OCI-LY1 (cell line): ENCODE measurements at regions not wholly inside any gene's neighbourhood (a gene's known extent, or its start where the extent isn't known, plus 50 kb on each side); places are given as distances from the start of the nearest gene placed in this dataset.

ENCODE experiments used
- H2AFZ ChIP-seq: fragments of 200-600 bp; sonication (generic), shearing (Covaris generic); 2 replicates; pipeline ENCODE4 v1.6.0; 2014; ENCODE audit warnings: antibody characterized with exemption, mild to moderate bottlenecking, low read length
- H3F3A ChIP-seq: fragments of 200-600 bp; sonication (generic), shearing (Covaris generic); 2 replicates; pipeline ENCODE4 v1.6.0; 2014; ENCODE audit warnings: mild to moderate bottlenecking, antibody characterized with exemption, low read length, moderate library complexity; ENCODE audit not compliant: insufficient read depth
- H3K27ac ChIP-seq: fragments of 200-600 bp; sonication (generic); 2 replicates; pipeline ENCODE4 v1.5.1; 2014; ENCODE audit warnings: low read length, mixed run types, mild to moderate bottlenecking, low read depth; ENCODE audit not compliant: poor library complexity, severe bottlenecking
- H3K27me3 ChIP-seq: fragments of 200-600 bp; sonication (generic); 2 replicates; pipeline ENCODE4 v1.6.0; 2014; ENCODE audit warnings: antibody characterized with exemption, mild to moderate bottlenecking, low read length, moderate library complexity; ENCODE audit not compliant: insufficient read depth
- H3K36me3 ChIP-seq: fragments of 200-600 bp; sonication (generic); 2 replicates; pipeline ENCODE4 v1.6.1; 2014; ENCODE audit warnings: mild to moderate bottlenecking, antibody characterized with exemption, low read length, moderate library complexity, mixed read lengths; ENCODE audit not compliant: insufficient read depth
- H3K4me1 ChIP-seq: fragments of 200-600 bp; sonication (generic); 2 replicates; pipeline ENCODE4 v1.5.1; 2014; ENCODE audit warnings: mild to moderate bottlenecking, low read length, moderate library complexity; ENCODE audit not compliant: insufficient read depth, severe bottlenecking
- H3K4me2 ChIP-seq: fragments of 200-600 bp; sonication (generic), shearing (Covaris generic); 2 replicates; pipeline ENCODE4 v1.6.1; 2014; ENCODE audit warnings: low read length
- H3K4me3 ChIP-seq: fragments of 200-600 bp; sonication (generic); 2 replicates; pipeline ENCODE4 v1.5.1; 2014; ENCODE audit warnings: low read length, low read depth, mild to moderate bottlenecking, mixed read lengths; ENCODE audit not compliant: poor library complexity, severe bottlenecking
- H3K79me2 ChIP-seq: fragments of 200-600 bp; shearing (Covaris generic); 2 replicates; pipeline ENCODE4 v1.6.1; 2016; ENCODE audit warnings: mixed run types, low read length, mixed read lengths; ENCODE audit not compliant: insufficient read depth
- H3K9ac ChIP-seq: fragments of 200-600 bp; sonication (generic), shearing (Covaris generic); 2 replicates; pipeline ENCODE4 v1.6.1; 2014; ENCODE audit warnings: mild to moderate bottlenecking, low read length, mixed read lengths
- H3K9me2 ChIP-seq: fragments of 200-600 bp; sonication (generic), shearing (Covaris generic); 2 replicates; pipeline ENCODE4 v1.6.1; 2014; ENCODE audit warnings: low read depth, mild to moderate bottlenecking, low read length, mixed read lengths
- H3K9me3 ChIP-seq: fragments of 200-600 bp; shearing (Covaris generic); 2 replicates; pipeline ENCODE4 v1.6.1; 2014; ENCODE audit warnings: low read length, mixed read lengths
- H4K20me1 ChIP-seq: fragments of 200-600 bp; sonication (generic), shearing (Covaris generic); 2 replicates; pipeline ENCODE4 v1.6.0; 2016; ENCODE audit warnings: mild to moderate bottlenecking, low read length; ENCODE audit not compliant: insufficient read depth
- CTCF ChIP-seq: fragments of 200-600 bp; sonication (generic), shearing (Covaris generic); IDR thresholded peaks from 2 replicates; pipeline ENCODE4 v1.5.1; 2017; ENCODE audit warnings: mild to moderate bottlenecking, antibody characterized with exemption, low read length, moderate library complexity, mixed read lengths
- EZH2 ChIP-seq: fragments of 200-600 bp; sonication (generic), shearing (Covaris generic); IDR thresholded peaks from 2 replicates; pipeline ENCODE4 v1.8.0; 2017; ENCODE audit warnings: borderline replicate concordance, mixed run types, mild to moderate bottlenecking, antibody characterized with exemption, low read length, moderate library complexity, mixed read lengths

GRCh38 chr22:49036513-49036912 lies 791.2 kb downstream of the BRD1 start:
- no peaks in the 10 kb centered on the region for H3K9me3 ChIP-seq
- H3F3A ChIP-seq = no peaks in the 10 kb centered on the region
- H3K27ac ChIP-seq = no peak overlapping the region
- no peak overlapping the region for H3K4me3 ChIP-seq
- H3K9me2 ChIP-seq = no peaks in the 10 kb centered on the region
- H2AFZ ChIP-seq = no peak overlapping the region
- H3K4me1 ChIP-seq = no peaks in the 10 kb centered on the region
- H3K4me2 ChIP-seq = no peak overlapping the region
- H3K27me3 ChIP-seq = no peaks in the 10 kb centered on the region
- H3K36me3 ChIP-seq = no peaks in the 10 kb centered on the region
- no peaks in the 10 kb centered on the region for H3K79me2 ChIP-seq
- no peak for TF ChIP-seq EZH2
- H4K20me1 ChIP-seq = no peaks in the 10 kb centered on the region
- no peak overlapping the region for H3K9ac ChIP-seq

GRCh38 chr22:49035818-49036457 lies 791.7 kb downstream of the BRD1 start:
- no peak overlapping the region for H3K9ac ChIP-seq
- H3K4me1 ChIP-seq = no peaks in the 10 kb centered on the region
- TF ChIP-seq EZH2 (no peak), CTCF (no peak)
- H2AFZ ChIP-seq = no peak overlapping the region
- no peaks in the 10 kb centered on the region for H3K36me3 ChIP-seq
- H3K27me3 ChIP-seq = no peaks in the 10 kb centered on the region
- no peak overlapping the region for H3K4me2 ChIP-seq
- no peaks in the 10 kb centered on the region for H4K20me1 ChIP-seq
- no peaks in the 10 kb centered on the region for H3K9me3 ChIP-seq
- H3K27ac ChIP-seq = no peak overlapping the region
- H3K79me2 ChIP-seq = no peaks in the 10 kb centered on the region
- no peak overlapping the region for H3K4me3 ChIP-seq
- H3K9me2 ChIP-seq = no peaks in the 10 kb centered on the region
- H3F3A ChIP-seq = no peaks in the 10 kb centered on the region

- Histone ChIP-seq H3K79me2 (no peaks in the 10 kb centered on the region), H3K4me1 (no peaks in the 10 kb centered on the region), H3F3A (no peaks in the 10 kb centered on the region), H3K9me3 (no peaks in the 10 kb centered on the region), H3K9me2 (no peaks in the 10 kb centered on the region), H3K27me3 (no peaks in the 10 kb centered on the region), H3K4me3 (no peak overlapping the region), H4K20me1 (no peaks in the 10 kb centered on the region), H3K4me2 (no peak overlapping the region), H3K27ac (no peak overlapping the region), H3K36me3 (no peaks in the 10 kb centered on the region), H2AFZ (no peak overlapping the region), H3K9ac (no peak overlapping the region)
- TF ChIP-seq CTCF (no peak), EZH2 (no peak)
Measured at GRCh38 chr22:49034836-49035817, 792.5 kb downstream of the BRD1 start.
